Thyroid gland (tissue), 4 donors: ENCODE measurements at regions not wholly inside any gene's neighbourhood (a gene's known extent, or its start where the extent isn't known, plus 50 kb on each side); places are given as distances from the start of the nearest gene placed in this dataset.

Source experiments
- CTCF ChIP-seq, 6 experiments: fragments of 200-600 bp in 3 of 6; fragments of 450-650 bp in 3 of 6; sonication (generic) in 3 of 6; IDR thresholded peaks; one replicate each; pipeline ENCODE4 v1.5.1; 2016 to 2019; ENCODE audit warnings: antibody characterized with exemption in 6 of 6, mild to moderate bottlenecking in 2 of 6, inconsistent platforms in 1 of 6, moderate library complexity in 1 of 6
- POLR2A ChIP-seq, 2 donors: fragments of 450-650 bp; IDR thresholded peaks; one replicate each; pipeline ENCODE4 v1.6.1; 2017; ENCODE audit warnings: antibody characterized with exemption in 2 of 2, mild to moderate bottlenecking in 2 of 2, moderate library complexity in 1 of 2

GRCh38 chr2:156672556-156673332 lies 236.6 kb downstream of the GPD2 start:
- TF ChIP-seq POLR2A (IDR thresholded peaks at IDR 0.05) (no peak), CTCF (IDR thresholded peaks at IDR 0.05) (no peak)
